Brain microvascular endothelial cell (primary cell): ENCODE measurements at regions not wholly inside any gene's neighbourhood (a gene's known extent, or its start where the extent isn't known, plus 50 kb on each side); places are given as distances from the start of the nearest gene placed in this dataset.

Source experiments
- DNase-seq: peaks from one replicate; pipeline ENCODE4 v3.0.0-alpha.2; 2020
- H3K27ac ChIP-seq: fragments of 250-450 bp; sonication (Bioruptor Pico); 2 replicates; pipeline ENCODE4 v1.5.1; 2020; ENCODE audit warnings: mild to moderate bottlenecking, moderate library complexity
- H3K27me3 ChIP-seq: fragments of 250-450 bp; sonication (Bioruptor Pico); replicated peaks from 2 replicates; pipeline ENCODE4 v1.5.1; 2020; ENCODE audit warnings: mild to moderate bottlenecking
- H3K36me3 ChIP-seq: fragments of 250-450 bp; sonication (Bioruptor Pico); replicated peaks from 2 replicates; pipeline ENCODE4 v1.5.1; 2020; ENCODE audit warnings: mild to moderate bottlenecking
- H3K4me3 ChIP-seq: 2 replicates; pipeline ENCODE4 v1.5.1; 2011; ENCODE audit warnings: low read depth, mild to moderate bottlenecking, control low read depth, low read length, moderate library complexity
- in situ Hi-C: cut with HindIII; loops from 2 replicates; pipeline ENCODE4 v1.10.0; 2017; ENCODE audit warnings: low sequenced_read_pairs, low pct_ligation_motif_present
- TF ChIP-seq, protein P1 (sequence below): IDR thresholded peaks from 2 replicates; pipeline ENCODE4 v1.5.1; 2011; ENCODE audit warnings: low read depth, mild to moderate bottlenecking, moderate library complexity, low read length, control low read depth, inconsistent platforms; ENCODE audit errors: missing control alignments

DNA sequence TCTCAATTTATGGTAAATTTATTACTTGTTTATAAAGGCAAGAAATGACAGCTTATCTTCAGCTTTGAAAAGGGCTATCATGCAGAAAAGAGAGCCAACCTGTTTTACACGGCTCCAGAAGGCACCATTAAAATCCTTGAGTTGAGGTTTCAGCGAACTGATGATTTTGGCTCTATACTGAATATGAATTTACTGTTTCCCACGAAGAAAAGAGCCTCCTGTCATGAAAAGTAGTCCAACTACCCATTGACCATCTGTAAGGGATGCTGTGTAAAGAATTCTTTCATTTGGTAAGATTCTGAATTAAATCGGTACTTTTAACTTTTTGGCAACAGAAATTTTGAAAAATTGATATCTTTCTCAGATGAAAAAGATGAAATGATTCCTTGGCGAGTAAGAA lies 657.6 kb upstream of the ZNF608 start:
- DNase-seq: no peak
- H3K36me3 ChIP-seq: no peaks in the 10 kb centered on the region
- TF ChIP-seq, protein P1, sequence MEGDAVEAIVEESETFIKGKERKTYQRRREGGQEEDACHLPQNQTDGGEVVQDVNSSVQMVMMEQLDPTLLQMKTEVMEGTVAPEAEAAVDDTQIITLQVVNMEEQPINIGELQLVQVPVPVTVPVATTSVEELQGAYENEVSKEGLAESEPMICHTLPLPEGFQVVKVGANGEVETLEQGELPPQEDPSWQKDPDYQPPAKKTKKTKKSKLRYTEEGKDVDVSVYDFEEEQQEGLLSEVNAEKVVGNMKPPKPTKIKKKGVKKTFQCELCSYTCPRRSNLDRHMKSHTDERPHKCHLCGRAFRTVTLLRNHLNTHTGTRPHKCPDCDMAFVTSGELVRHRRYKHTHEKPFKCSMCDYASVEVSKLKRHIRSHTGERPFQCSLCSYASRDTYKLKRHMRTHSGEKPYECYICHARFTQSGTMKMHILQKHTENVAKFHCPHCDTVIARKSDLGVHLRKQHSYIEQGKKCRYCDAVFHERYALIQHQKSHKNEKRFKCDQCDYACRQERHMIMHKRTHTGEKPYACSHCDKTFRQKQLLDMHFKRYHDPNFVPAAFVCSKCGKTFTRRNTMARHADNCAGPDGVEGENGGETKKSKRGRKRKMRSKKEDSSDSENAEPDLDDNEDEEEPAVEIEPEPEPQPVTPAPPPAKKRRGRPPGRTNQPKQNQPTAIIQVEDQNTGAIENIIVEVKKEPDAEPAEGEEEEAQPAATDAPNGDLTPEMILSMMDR: no peak
- H3K27ac ChIP-seq: no peak overlapping the region
- in situ Hi-C loops: no loop called here
- no peaks in the 10 kb centered on the region for H3K27me3 ChIP-seq
- no peak overlapping the region for H3K4me3 ChIP-seq

DNA sequence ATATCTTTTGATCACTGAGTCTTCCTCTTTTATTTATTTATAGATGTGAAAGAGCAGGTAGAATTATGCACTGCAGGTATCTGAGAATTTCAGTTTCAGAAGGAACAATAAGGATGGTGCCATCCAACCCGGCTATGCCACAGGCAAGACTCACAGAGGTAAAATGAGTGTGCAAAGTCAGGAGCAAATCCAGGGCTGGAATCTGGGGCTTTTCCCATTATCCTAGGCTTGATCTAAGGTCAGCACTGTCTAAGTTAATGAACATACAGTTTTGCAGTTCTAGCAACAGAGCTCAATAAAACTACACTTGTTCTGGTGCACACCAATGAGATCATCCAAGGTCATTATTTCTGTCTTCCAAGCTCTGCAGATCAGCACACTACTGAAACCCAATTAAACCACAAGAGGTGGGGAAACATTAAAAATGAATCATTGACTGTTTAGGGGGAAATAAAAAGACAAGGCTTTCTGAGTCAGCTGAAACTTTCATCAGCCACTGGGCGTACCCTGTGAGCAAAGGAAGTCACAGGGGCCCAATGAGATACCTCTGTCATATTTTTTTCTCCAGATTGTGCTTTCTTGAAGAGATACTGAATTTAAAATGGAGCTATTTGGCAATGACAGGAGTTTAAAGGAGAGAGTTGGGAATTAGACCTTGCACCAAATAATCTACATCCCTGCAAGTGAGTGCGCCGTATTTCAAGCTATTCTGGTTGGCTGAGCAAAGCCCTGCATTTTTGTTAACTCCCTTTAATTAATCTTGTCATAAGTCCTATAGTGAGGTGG lies 662.2 kb upstream of the ZNF608 start:
- H3K27ac ChIP-seq: peak overlapping the region; percentile 91
- in situ Hi-C loops: no loop called here
- no peaks in the 10 kb centered on the region for H3K36me3 ChIP-seq
- TF ChIP-seq, protein P1: no peak
- no peaks in the 10 kb centered on the region for H3K27me3 ChIP-seq
- no peak overlapping the region for H3K4me3 ChIP-seq
- DNase-seq: peak; percentile 76

DNA sequence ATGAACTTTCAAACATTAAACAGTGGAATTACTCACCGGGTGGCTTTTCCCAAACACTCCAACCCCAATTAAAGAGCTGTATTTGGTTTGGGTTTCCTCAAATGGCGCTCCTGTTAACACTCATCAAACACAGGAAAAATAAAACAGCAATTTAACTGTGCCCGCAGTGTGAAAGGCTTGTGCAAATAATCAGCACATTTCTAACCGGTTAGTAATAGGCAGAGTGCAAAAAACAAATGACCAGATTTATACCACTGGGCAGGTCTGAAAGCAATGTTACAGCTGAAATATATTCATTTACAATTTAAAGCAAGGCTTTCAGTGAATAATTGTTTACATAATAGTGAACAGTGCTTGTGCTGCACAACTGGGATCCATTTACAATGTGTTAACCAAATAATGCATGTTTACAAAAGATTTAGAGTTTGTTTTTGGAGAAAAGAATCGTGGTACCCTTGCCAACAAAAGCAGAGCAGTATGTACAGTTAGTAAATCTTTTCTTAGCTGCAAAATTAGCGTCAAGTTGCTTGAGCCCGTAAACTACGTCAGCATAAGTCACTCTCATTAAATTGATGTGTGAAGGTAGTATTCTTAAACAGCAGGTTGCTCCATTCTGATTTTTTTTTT lies 662.9 kb upstream of the ZNF608 start:
- H3K36me3 ChIP-seq: no peaks in the 10 kb centered on the region
- TF ChIP-seq, protein P1: no peak
- peak overlapping the region; percentile 91 for H3K27ac ChIP-seq
- no peaks in the 10 kb centered on the region for H3K27me3 ChIP-seq
- peak; percentile 6 for DNase-seq
- H3K4me3 ChIP-seq: no peak overlapping the region
- in situ Hi-C loops: no loop called here

DNA sequence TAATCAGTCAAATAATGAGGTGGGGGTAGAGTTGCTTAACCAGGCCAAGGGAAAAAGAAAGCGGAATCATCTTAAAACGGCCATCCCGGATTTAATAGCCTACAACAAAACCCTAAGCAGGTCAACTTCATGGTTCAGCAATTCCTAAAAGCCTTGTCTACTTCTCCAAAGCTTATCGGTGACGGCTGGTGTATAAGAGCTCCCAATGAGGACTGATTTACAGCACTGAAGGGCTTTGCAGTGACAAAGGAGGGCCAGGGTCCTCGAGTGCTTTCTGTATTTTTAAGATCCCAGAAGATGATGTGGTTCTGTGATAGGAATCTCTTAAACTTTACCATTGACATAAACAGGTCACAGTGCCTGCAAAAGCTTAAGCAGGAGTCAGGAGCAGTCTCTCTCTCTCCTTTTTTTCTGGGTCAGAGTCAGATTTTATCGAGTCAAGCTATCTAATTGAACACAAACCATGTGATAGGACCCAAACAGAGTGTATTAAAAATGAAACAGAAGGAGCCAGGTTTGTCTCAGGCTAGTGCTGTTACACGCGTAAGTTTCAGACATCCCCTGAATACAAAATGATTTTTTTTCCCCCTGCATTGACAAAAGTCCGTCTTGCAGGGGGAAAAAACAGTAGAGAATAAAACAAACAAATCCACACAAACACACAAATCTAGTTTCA lies 663.6 kb upstream of the ZNF608 start:
- TF ChIP-seq, protein P1: no peak
- H3K27ac ChIP-seq: peak overlapping the region; percentile 91
- H3K36me3 ChIP-seq: no peaks in the 10 kb centered on the region
- in situ Hi-C loops: no loop called here
- DNase-seq: no peak
- H3K27me3 ChIP-seq: no peaks in the 10 kb centered on the region
- no peak overlapping the region for H3K4me3 ChIP-seq

DNA sequence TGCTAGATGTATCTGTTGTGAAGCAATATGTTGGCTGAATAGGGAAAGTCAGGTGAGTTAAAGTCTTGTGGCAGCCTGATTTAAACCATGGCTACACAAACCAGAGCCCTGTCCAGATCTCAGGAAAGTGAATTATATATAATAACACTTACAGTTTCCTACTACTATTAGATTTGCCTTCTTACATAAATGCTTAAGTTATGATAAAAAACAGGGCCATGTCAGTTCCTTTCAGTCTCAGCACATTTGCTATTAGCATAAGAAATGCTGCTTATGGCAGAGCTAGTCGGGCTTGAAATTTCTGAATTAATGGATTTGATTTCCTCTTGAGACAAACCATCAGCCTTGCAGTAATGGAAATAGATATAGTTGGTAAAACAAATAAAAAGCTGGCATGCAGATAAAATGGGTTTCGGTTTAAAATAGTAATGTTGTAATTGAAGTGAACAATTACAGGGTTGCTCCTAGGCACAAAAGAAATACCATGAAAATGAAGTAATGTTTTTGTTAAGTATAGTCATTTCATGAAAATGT lies 664.2 kb upstream of the ZNF608 start:
- H3K27ac ChIP-seq: peak overlapping the region; percentile 91
- no peaks in the 10 kb centered on the region for H3K36me3 ChIP-seq
- TF ChIP-seq, protein P1: no peak
- DNase-seq: peak; percentile 10
- H3K4me3 ChIP-seq: no peak overlapping the region
- no peaks in the 10 kb centered on the region for H3K27me3 ChIP-seq
- in situ Hi-C loops: no loop called here
